ENCODE measurements at regions not wholly inside any gene's neighbourhood (a gene's known extent, or its start where the extent isn't known, plus 50 kb on each side); places are given as distances from the start of the nearest gene placed in this dataset.
A peak's percentile ranks its signal among the peaks of the same experiment; 100 is the strongest.

DNA sequence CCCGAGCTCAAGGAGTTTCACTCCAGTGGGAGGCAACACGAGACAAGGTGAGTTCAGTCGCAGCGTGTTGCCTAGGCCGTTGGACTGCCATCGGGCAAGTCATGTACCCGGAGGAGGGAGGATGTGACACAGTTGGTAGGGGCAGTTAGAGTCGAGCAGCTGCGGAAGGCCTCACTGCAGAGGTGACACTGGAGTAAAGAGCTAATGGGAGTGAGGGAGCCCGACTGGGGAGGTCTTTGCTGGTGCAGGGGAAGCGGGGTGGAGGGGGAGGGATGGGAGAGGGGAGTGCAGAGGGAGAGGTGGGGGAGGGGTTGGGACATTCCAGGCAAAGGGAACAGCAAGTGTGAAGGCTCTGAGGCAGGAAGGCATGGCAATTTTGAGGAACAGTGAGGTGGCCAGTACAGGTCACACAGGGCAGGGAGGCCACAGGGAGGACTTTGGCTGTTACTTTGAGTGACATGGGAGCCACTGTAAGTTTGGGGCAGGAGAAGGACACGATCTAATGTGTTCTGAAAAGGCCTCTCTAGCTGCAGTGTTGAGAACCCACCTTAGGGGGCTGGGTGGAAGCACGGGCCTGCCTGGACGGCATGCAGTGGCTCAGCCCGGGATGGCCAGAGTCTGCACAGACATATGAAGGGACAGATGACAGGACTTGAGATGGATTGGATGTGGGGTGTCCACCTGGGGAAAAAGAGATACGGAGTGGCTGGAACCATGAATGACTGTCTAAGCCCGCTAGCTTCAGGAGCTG lies 61.1 kb downstream of the KCNF1 start:
- Histone ChIP-seq H3K9me3 (ENCODE audit: insufficient read depth, low read depth, low read length) (no peaks in the 10 kb centered on the region), H2BK120ac (ENCODE audit: insufficient read depth, low read length, poor library complexity) (no peak overlapping the region), H3K27me3 (ENCODE audit: insufficient read depth, low read length) (no peaks in the 10 kb centered on the region), H3K23ac (ENCODE audit: low read length) (no peak overlapping the region), H3K4me3 (ENCODE audit: low read depth, low read length) (no peak overlapping the region), H4K91ac (ENCODE audit: low read depth, low read length) (no peak overlapping the region), H2BK5ac (ENCODE audit: low read depth, low read length, poor library complexity) (no peak overlapping the region), H3K4ac (ENCODE audit: low read depth, low read length) (no peak overlapping the region), H3K4me1 (ENCODE audit: control insufficient read depth in 1 of 2, insufficient read depth in 2 of 2, low read length in 2 of 2) (no peaks in the 10 kb centered on the region), H3K18ac (ENCODE audit: low read length) (no peak overlapping the region), H3K14ac (ENCODE audit: low read length) (no peak overlapping the region), H3K4me2 (ENCODE audit: low read length) (no peak overlapping the region), H3K27ac (ENCODE audit: low read depth, low read length) (no peak overlapping the region), H3K79me1 (ENCODE audit: low read length) (no peaks in the 10 kb centered on the region), H4K8ac (ENCODE audit: low read depth, low read length) (no peak overlapping the region), H3K36me3 (ENCODE audit: control insufficient read depth in 1 of 2, insufficient read depth in 2 of 2, low read length in 2 of 2) (no peaks in the 10 kb centered on the region), H2AFZ (ENCODE audit: insufficient read depth, low read length, poor library complexity) (no peak overlapping the region), H3K79me2 (ENCODE audit: control insufficient read depth, insufficient read depth, low read length, poor library complexity) (no peaks in the 10 kb centered on the region), H3K9ac (ENCODE audit: low read length) (no peak overlapping the region), H4K12ac (ENCODE audit: low read depth, low read length) (no peak overlapping the region), H2BK12ac (ENCODE audit: low read length) (no peak overlapping the region), H2AK5ac (ENCODE audit: low read length) (no peak overlapping the region)
- WGBS (ENCODE audit: extremely low coverage, insufficient coverage, insufficient read length) = no CpG with 5 or more reads among the region's 17 CpGs
- DNase-seq = no peak

GRCh38 chr2:10973766-10974165 lies 62.0 kb downstream of the KCNF1 start:
- Histone ChIP-seq H2AK5ac (ENCODE audit: low read length) (no peak overlapping the region), H3K27me3 (ENCODE audit: insufficient read depth, low read length) (no peaks in the 10 kb centered on the region), H4K8ac (ENCODE audit: low read depth, low read length) (no peak overlapping the region), H3K79me1 (ENCODE audit: low read length) (no peaks in the 10 kb centered on the region), H3K4ac (ENCODE audit: low read depth, low read length) (no peak overlapping the region), H3K23ac (ENCODE audit: low read length) (no peak overlapping the region), H3K9me3 (ENCODE audit: insufficient read depth, low read depth, low read length) (no peaks in the 10 kb centered on the region), H3K36me3 (ENCODE audit: control insufficient read depth in 1 of 2, insufficient read depth in 2 of 2, low read length in 2 of 2) (no peaks in the 10 kb centered on the region), H3K14ac (ENCODE audit: low read length) (no peak overlapping the region), H2AFZ (ENCODE audit: insufficient read depth, low read length, poor library complexity) (no peak overlapping the region), H2BK120ac (ENCODE audit: insufficient read depth, low read length, poor library complexity) (no peak overlapping the region), H4K91ac (ENCODE audit: low read depth, low read length) (no peak overlapping the region), H3K79me2 (ENCODE audit: control insufficient read depth, insufficient read depth, low read length, poor library complexity) (no peaks in the 10 kb centered on the region), H4K12ac (ENCODE audit: low read depth, low read length) (peak overlapping the region; percentile 38), H3K18ac (ENCODE audit: low read length) (no peak overlapping the region), H3K9ac (ENCODE audit: low read length) (no peak overlapping the region), H3K4me3 (ENCODE audit: low read depth, low read length) (no peak overlapping the region), H3K27ac (ENCODE audit: low read depth, low read length) (no peak overlapping the region), H2BK5ac (ENCODE audit: low read depth, low read length, poor library complexity) (no peak overlapping the region), H3K4me1 (ENCODE audit: control insufficient read depth in 1 of 2, insufficient read depth in 2 of 2, low read length in 2 of 2) (no peaks in the 10 kb centered on the region), H3K4me2 (ENCODE audit: low read length) (no peak overlapping the region), H2BK12ac (ENCODE audit: low read length) (no peak overlapping the region)
- no peak for DNase-seq
- no CpG with 5 or more reads among the region's 6 CpGs for WGBS (ENCODE audit: extremely low coverage, insufficient coverage, insufficient read length)

DNA sequence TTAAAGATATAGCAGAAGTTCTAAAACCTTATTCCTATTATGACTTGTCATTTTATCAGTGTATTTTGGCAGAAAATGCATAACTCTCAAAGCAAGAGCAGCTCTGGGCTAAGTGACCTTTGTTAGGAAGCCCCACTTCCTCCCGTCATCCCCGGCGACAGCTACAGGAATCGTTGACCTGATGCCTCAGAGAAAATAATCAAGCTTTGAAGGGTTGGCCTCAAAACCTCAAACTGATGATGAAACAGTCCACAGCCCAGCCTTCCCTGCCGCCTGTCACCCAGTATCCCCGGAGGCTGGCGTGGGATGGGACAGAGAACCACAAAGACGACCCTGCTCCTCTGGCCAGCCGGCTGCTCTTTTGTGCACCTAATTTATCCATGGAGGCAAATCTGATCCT lies 65.3 kb downstream of the KCNF1 start:
- no peaks in the 10 kb centered on the region for H3K79me1 ChIP-seq (ENCODE audit: low read length)
- H3K4me3 ChIP-seq (ENCODE audit: low read depth, low read length) = no peak overlapping the region
- WGBS (ENCODE audit: extremely low coverage, insufficient coverage, insufficient read length) = no CpG with 5 or more reads among the region's 9 CpGs
- H3K14ac ChIP-seq (ENCODE audit: low read length) = no peak overlapping the region
- H3K9me3 ChIP-seq (ENCODE audit: insufficient read depth, low read depth, low read length) = no peaks in the 10 kb centered on the region
- H3K36me3 ChIP-seq (ENCODE audit: control insufficient read depth in 1 of 2, insufficient read depth in 2 of 2, low read length in 2 of 2) = no peaks in the 10 kb centered on the region
- H3K9ac ChIP-seq (ENCODE audit: low read length) = no peak overlapping the region
- no peak overlapping the region for H2AFZ ChIP-seq (ENCODE audit: insufficient read depth, low read length, poor library complexity)
- H2BK5ac ChIP-seq (ENCODE audit: low read depth, low read length, poor library complexity) = no peak overlapping the region
- H3K27ac ChIP-seq (ENCODE audit: low read depth, low read length) = no peak overlapping the region
- DNase-seq = no peak
- no peaks in the 10 kb centered on the region for H3K4me1 ChIP-seq (ENCODE audit: control insufficient read depth in 1 of 2, insufficient read depth in 2 of 2, low read length in 2 of 2)
- no peaks in the 10 kb centered on the region for H3K27me3 ChIP-seq (ENCODE audit: insufficient read depth, low read length)
- H4K8ac ChIP-seq (ENCODE audit: low read depth, low read length) = no peak overlapping the region
- no peak overlapping the region for H3K4me2 ChIP-seq (ENCODE audit: low read length)
- H4K12ac ChIP-seq (ENCODE audit: low read depth, low read length) = no peak overlapping the region
- no peak overlapping the region for H3K4ac ChIP-seq (ENCODE audit: low read depth, low read length)
- no peak overlapping the region for H3K18ac ChIP-seq (ENCODE audit: low read length)
- H2BK12ac ChIP-seq (ENCODE audit: low read length) = no peak overlapping the region
- no peak overlapping the region for H3K23ac ChIP-seq (ENCODE audit: low read length)
- H3K79me2 ChIP-seq (ENCODE audit: control insufficient read depth, insufficient read depth, low read length, poor library complexity) = no peaks in the 10 kb centered on the region
- H4K91ac ChIP-seq (ENCODE audit: low read depth, low read length) = no peak overlapping the region
- no peak overlapping the region for H2BK120ac ChIP-seq (ENCODE audit: insufficient read depth, low read length, poor library complexity)
- no peak overlapping the region for H2AK5ac ChIP-seq (ENCODE audit: low read length)

DNA sequence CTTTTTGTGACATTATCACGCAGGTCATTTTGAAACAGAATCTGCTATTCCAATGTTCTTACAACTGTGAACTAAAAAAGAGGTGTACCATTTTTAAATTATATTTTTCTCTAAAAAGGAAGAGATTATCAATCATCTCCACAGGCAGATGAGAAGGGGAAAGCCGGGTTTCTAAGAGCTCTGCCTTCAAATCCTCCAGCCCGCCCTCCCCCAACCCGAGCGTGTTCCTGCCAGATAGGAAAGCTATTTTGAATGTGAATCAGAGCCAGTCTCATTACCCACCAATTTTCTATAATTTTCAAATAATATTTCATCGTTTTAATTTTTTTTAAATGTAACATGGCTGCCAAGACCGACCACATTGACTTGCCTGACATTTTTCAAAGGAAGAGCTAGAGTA lies 65.9 kb downstream of the KCNF1 start:
- Histone ChIP-seq H3K36me3 (ENCODE audit: control insufficient read depth in 1 of 2, insufficient read depth in 2 of 2, low read length in 2 of 2) (no peaks in the 10 kb centered on the region), H3K14ac (ENCODE audit: low read length) (no peak overlapping the region), H4K91ac (ENCODE audit: low read depth, low read length) (no peak overlapping the region), H3K27me3 (ENCODE audit: insufficient read depth, low read length) (no peaks in the 10 kb centered on the region), H3K79me2 (ENCODE audit: control insufficient read depth, insufficient read depth, low read length, poor library complexity) (no peaks in the 10 kb centered on the region), H4K12ac (ENCODE audit: low read depth, low read length) (no peak overlapping the region), H3K9me3 (ENCODE audit: insufficient read depth, low read depth, low read length) (no peaks in the 10 kb centered on the region), H3K79me1 (ENCODE audit: low read length) (no peaks in the 10 kb centered on the region), H2BK12ac (ENCODE audit: low read length) (no peak overlapping the region), H3K4me3 (ENCODE audit: low read depth, low read length) (no peak overlapping the region), H2BK5ac (ENCODE audit: low read depth, low read length, poor library complexity) (no peak overlapping the region), H3K4me1 (ENCODE audit: control insufficient read depth in 1 of 2, insufficient read depth in 2 of 2, low read length in 2 of 2) (no peaks in the 10 kb centered on the region), H3K23ac (ENCODE audit: low read length) (no peak overlapping the region), H4K8ac (ENCODE audit: low read depth, low read length) (no peak overlapping the region), H3K4ac (ENCODE audit: low read depth, low read length) (no peak overlapping the region), H2AFZ (ENCODE audit: insufficient read depth, low read length, poor library complexity) (no peak overlapping the region), H3K27ac (ENCODE audit: low read depth, low read length) (no peak overlapping the region), H3K4me2 (ENCODE audit: low read length) (no peak overlapping the region), H2AK5ac (ENCODE audit: low read length) (no peak overlapping the region), H2BK120ac (ENCODE audit: insufficient read depth, low read length, poor library complexity) (no peak overlapping the region), H3K18ac (ENCODE audit: low read length) (no peak overlapping the region), H3K9ac (ENCODE audit: low read length) (no peak overlapping the region)
- WGBS (ENCODE audit: extremely low coverage, insufficient coverage, insufficient read length) = no CpG with 5 or more reads among the region's 7 CpGs
- no peak for DNase-seq

Measured in trophoblast cell (in vitro differentiated cells and primary cell).